BJ (cell line): ENCODE measurements at regions not wholly inside any gene's neighbourhood (a gene's known extent, or its start where the extent isn't known, plus 50 kb on each side); places are given as distances from the start of the nearest gene placed in this dataset.
"Not testable (repeated sequence)": the region's sequence is repeated elsewhere in the genome, so short reads cannot be mapped to it uniquely, and the experiment has no call there.

ENCODE experiments used
- CTCF ChIA-PET: fragments of 350-600 bp; formaldehyde crosslinking; extraction: SDS; loops from one replicate; lab custom pipeline; 2021; ENCODE audit warnings: antibody characterized with exemption, inconsistent platforms; lab: Yijun Ruan, JAX
- POLR2A ChIA-PET: fragments of 300-600 bp; sonication (Branson Sonifier 250); formaldehyde crosslinking; extraction: SDS; loops from one replicate; lab custom pipeline; 2021; ENCODE audit warnings: antibody characterized with exemption; lab: Charles Lee
- DNase-seq: peaks from one replicate; pipeline ENCODE4 v3.0.0-alpha.2; 2011; ENCODE audit warnings: low read depth
- H3K27me3 ChIP-seq: 2 replicates; pipeline ENCODE4 v1.6.0; 2011; ENCODE audit warnings: low read length; ENCODE audit not compliant: control insufficient read depth, insufficient read depth
- H3K36me3 ChIP-seq: 2 replicates; pipeline ENCODE4 v1.5.1; 2011; ENCODE audit warnings: low read length; ENCODE audit not compliant: control insufficient read depth, insufficient read depth
- H3K4me3 ChIP-seq: 2 replicates; pipeline ENCODE4 v1.5.1; 2011; ENCODE audit warnings: low read depth, mild to moderate bottlenecking, control low read depth, low read length
- CTCF ChIP-seq: IDR thresholded peaks from 2 replicates; pipeline ENCODE4 v1.5.1; 2011; ENCODE audit warnings: low read depth, mild to moderate bottlenecking, control low read depth, inconsistent platforms, low read length, moderate library complexity; ENCODE audit not compliant: insufficient read depth

GRCh38 chr19:34871911-34872310, 54.8 kb upstream of the ZNF30 start:
- H3K36me3 ChIP-seq, H3K27me3 ChIP-seq, POLR2A ChIA-PET, DNase-seq, H3K4me3 ChIP-seq, CTCF ChIA-PET: not testable (repeated sequence)

DNA sequence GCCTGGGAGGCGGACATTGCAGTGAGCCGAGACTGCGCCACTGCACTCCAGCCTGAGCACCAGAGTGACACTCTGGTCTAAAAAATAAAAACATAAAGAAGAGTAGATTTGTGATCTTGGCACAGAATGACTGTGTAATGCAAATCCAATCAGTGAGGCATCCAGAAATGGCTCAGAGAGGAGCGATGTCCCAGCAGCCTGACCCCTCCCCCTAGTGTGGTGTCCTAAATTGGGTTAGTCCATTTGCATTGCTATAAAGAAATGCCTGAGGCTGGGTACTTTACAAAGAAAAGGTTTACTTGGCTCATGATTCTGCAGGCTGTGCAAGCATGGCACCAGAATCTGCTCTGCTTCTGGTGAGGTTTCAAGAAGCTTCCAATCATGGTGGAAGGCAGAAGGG, 59.1 kb upstream of the ZNF30 start:
- ChIA-PET POLR2A (no interaction called here), CTCF (no interaction called here)
- Histone ChIP-seq H3K27me3 (no peaks in the 10 kb centered on the region), H3K36me3 (no peaks in the 10 kb centered on the region), H3K4me3 (no peak overlapping the region)
- TF ChIP-seq CTCF, result no peak
- DNase-seq, result no peak

DNA sequence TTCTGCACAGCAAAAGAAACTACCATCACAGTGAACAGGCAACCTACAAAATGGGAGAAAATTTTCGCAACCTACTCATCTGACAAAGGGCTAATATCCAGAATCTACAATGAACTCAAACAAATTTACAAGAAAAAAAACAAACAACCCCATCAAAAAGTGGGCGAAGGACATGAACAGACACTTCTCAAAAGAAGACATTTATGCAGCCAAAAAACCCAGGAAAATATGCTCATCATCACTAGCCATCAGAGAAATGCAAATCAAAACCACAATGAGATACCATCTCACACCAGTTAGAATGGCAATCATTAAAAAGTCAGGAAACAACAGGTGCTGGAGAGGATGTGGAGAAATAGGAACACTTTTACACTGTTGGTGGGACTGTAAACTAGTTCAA, 61.5 kb upstream of the ZNF30 start:
- DNase-seq, H3K4me3 ChIP-seq, POLR2A ChIA-PET, H3K27me3 ChIP-seq, H3K36me3 ChIP-seq, CTCF ChIA-PET: not testable (repeated sequence)

DNA sequence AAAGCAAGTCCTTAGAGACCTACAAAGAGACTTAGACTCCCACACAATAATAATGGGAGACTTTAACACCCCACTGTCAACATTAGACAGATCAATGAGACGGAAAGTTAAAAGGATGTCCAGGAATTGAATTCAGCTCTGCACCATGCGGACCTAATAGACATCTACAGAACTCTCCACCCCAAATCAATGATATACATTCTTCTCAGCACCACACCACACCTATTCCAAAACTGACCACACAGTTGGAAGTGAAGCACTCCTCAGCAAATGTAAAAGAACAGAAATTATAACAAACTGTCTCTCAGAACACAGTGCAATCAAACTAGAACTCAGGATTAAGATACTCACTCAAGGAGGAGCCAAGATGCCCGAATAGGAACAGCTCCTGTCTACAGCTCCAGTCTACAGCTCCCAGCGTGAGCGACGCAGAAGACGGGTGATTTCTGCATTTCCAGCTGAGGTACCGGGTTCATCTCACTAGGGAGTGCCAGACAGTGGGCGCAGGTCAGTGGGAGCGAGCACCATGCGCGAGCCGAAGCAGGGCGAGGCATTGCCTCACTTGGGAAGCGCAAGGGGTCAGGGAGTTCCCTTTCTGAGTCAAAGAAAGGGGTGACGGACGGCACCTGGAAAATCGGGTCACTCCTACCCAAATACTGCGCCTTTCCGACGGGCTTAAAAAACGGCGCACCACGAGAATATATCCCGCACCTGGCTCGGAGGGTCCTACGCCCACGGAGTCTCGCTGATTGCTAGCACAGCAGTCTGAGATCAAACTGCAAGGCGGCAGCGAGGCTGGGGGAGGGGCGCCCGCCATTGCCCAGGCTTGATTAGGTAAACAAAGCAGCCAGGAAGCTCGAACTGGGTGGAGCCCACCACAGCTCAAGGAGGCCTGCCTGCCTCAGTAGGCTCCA, 66.6 kb upstream of the ZNF30 start:
- POLR2A ChIA-PET, H3K27me3 ChIP-seq, H3K4me3 ChIP-seq, H3K36me3 ChIP-seq, CTCF ChIA-PET, DNase-seq: not testable (repeated sequence)

- H3K27me3 ChIP-seq, H3K4me3 ChIP-seq, POLR2A ChIA-PET, DNase-seq, CTCF ChIA-PET, H3K36me3 ChIP-seq: not testable (repeated sequence)
Measured at GRCh38 chr19:34859325-34859724, 67.4 kb upstream of the ZNF30 start.

- Histone ChIP-seq H3K27me3 (no peaks in the 10 kb centered on the region), H3K36me3 (no peaks in the 10 kb centered on the region), H3K4me3 (no peak overlapping the region)
- POLR2A ChIA-PET, result no interaction called here
- TF ChIP-seq CTCF, result no peak
- CTCF ChIA-PET, result no interaction called here
- no peak for DNase-seq
Measured at GRCh38 chr19:34856052-34856451, 70.7 kb upstream of the ZNF30 start.

- Histone ChIP-seq H3K36me3 (no peaks in the 10 kb centered on the region), H3K4me3 (no peak overlapping the region), H3K27me3 (no peaks in the 10 kb centered on the region)
- ChIA-PET POLR2A (no interaction called here), CTCF (no interaction called here)
- no peak for DNase-seq
- TF ChIP-seq CTCF, result no peak
Measured at GRCh38 chr19:34853369-34853768, 73.3 kb upstream of the ZNF30 start.
